Retinal pigment epithelial cell (primary cell): ENCODE measurements at regions not wholly inside any gene's neighbourhood (a gene's known extent, or its start where the extent isn't known, plus 50 kb on each side); places are given as distances from the start of the nearest gene placed in this dataset.

ENCODE experiments used
- DNase-seq: peaks from one replicate; pipeline ENCODE4 v3.0.0-alpha.2; 2010; ENCODE audit warnings: low read depth
- H3K4me3 ChIP-seq: 2 replicates; pipeline ENCODE4 v1.5.1; 2011; ENCODE audit warnings: mild to moderate bottlenecking, low read length, control low read depth, moderate library complexity
- CTCF ChIP-seq: conservative IDR thresholded peaks from 2 replicates; pipeline ENCODE4 v1.5.1; 2011; ENCODE audit warnings: low read depth, low read length, control low read depth, inconsistent platforms

DNA sequence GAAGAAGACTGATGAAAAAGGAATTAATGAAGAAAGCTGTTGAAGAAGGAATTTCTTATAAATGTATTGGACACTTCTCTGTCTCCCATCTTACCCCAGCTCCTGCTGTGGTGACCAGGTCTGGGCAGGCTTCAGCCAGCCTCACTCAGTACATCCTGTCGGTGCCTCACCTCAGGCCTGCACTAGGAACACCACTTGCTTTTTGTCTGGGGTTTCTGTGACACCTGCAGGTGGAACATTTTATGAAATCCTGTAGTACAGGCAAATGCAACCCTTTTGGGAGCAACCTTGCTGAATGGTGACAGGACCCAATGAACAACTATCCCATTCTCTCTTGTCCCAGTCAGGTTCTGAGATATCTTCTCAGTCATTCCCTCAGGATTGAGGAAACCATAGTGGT lies 129.7 kb downstream of the PRDM13 start:
- TF ChIP-seq CTCF = no peak
- H3K4me3 ChIP-seq = no peak overlapping the region
- no peak for DNase-seq

- TF ChIP-seq CTCF = no peak
- no peak for DNase-seq
- H3K4me3 ChIP-seq = no peak overlapping the region
Observed at GRCh38 chr6:99739526-99739925, 132.9 kb downstream of the PRDM13 start.

DNA sequence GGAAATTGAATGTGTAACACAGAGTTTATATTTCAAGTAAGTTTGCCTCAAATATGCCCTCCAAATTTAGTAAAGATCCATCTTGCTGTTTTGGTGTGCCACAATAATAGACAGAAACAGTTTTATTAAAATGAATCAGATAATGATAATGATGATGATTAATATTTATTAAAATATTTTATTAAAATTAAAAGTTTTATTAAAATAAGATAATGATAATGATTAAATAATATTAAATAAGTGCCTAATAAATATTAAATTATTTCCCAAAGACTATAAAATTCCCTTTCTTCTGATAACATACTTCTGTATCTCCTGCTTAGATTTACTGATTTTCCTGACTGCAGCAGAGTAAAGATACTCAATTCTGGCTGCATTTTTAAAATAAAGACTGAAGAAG lies 134.5 kb downstream of the PRDM13 start:
- H3K4me3 ChIP-seq = no peak overlapping the region
- no peak for DNase-seq
- TF ChIP-seq CTCF = no peak

DNA sequence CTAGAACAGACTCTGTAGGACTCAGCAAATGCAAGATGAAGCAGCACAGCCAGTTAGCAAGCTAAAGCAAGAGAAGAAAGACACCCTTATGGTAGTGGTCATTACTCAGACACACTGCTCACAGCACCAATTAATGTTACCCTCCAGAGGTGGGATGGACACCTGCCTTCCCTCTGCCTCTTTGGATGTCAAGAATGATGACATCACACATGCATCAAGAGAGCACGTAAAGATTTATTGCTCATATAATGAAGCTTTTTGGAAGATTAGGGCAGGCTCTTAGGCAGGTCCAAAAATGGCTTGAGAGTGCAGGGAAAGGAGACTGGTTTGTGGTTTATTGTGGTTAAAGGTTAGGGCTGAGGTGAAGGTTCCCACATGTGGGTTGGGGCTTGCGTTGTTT lies 137.0 kb downstream of the PRDM13 start:
- no peak for DNase-seq
- H3K4me3 ChIP-seq = no peak overlapping the region
- no peak for TF ChIP-seq CTCF

DNA sequence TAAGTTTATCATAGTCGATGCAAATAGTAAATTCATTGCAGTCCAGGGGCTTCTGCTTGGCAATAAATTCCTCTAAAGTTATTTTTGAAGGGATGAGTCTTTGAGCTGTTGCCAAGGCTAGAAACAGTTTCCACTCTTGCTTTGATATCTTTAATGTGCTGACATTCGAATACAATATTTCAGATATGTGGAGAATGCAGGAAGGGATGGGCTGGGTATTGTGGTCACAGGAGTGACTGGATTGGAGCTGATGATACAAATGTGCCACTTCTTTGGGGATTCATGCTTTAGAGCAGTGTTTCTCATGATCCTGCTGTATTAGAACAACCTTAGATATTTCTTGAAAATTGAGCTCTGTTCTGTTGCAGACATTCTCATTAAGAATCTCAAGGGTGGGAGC lies 139.0 kb downstream of the PRDM13 start:
- peak; percentile 7 for DNase-seq
- TF ChIP-seq CTCF = no peak
- no peak overlapping the region for H3K4me3 ChIP-seq

DNA sequence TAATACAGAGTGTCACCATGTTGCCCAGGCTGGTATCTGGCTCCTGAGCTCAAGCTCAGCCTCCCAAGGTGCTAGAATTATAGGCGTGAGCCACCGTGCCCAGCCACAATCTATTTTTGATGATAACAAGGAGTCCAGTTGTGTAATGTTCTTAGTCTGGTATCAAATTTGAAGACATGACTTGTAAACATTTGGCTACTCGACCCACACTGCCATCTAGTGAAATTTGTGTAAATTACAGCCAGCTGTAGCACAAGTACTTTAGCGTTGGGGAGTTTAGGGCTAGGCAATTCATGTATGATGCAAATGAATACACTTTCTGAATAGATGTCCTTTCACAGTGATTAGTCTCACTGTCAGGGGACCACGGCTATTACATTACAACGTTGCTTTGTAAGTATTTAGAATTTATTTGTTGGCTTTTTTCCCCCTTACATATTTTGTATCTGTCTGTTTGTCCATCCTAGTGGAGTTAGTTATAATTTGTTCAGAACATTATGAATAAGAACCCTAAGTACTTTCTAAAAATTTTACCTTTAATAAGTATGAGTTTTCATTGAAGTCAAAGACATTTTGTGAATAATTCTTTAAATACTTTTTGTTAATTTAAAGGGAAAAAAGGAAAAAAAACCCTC lies 139.7 kb downstream of the PRDM13 start:
- H3K4me3 ChIP-seq = no peak overlapping the region
- peak; percentile 39 for DNase-seq
- peak; percentile 83 for TF ChIP-seq CTCF

DNA sequence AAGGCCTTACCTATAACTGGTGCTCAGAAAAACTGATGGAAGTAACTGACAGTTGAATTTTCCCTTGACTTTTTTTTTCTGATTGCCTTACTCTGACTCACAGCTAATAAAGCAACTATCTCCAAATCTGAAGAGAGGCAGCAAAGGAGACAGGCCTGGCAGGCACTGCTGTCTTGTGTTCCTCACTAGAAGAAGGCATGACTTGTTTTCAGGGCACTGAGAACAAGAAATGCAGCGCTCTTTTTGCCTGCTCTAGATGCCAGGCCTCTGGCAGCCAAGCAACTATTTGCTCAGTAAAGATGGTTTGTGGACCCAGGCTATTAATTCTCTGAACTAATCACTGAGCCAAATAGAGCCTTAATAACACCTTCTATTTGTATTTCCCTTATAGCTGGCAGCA lies 155.1 kb downstream of the PRDM13 start:
- DNase-seq = no peak
- H3K4me3 ChIP-seq = no peak overlapping the region
- TF ChIP-seq CTCF = no peak
